Gastrocnemius medialis (tissue), 4 donors: ENCODE measurements at regions not wholly inside any gene's neighbourhood (a gene's known extent, or its start where the extent isn't known, plus 50 kb on each side); places are given as distances from the start of the nearest gene placed in this dataset.
A peak's percentile ranks its signal among the peaks of the same experiment; 100 is the strongest.
"Not testable (repeated sequence)": the region's sequence is repeated elsewhere in the genome, so short reads cannot be mapped to it uniquely, and the experiment has no call there.

Experiments
- ATAC-seq, 2 donors: fragments of 150-250 bp; one replicate each; pipeline ENCODE4 v1.9.1; 2016
- DNase-seq, 2 donors: peaks; one replicate each; pipeline ENCODE4 v3.0.0-alpha.2; 2019
- H3K27ac ChIP-seq, 4 donors: fragments of 200-600 bp; sonication (generic); 1 replicate in 1 of 4; 2 replicates in 3 of 4; pipeline ENCODE4 v1.5.1; 2016 to 2018; ENCODE audit warnings: mild to moderate bottlenecking in 2 of 4, moderate library complexity in 1 of 4
- H3K27me3 ChIP-seq, 3 donors: fragments of 200-600 bp; sonication (generic) in 2 of 3; 1 replicate in 1 of 3; 2 replicates in 2 of 3; pipeline versions ENCODE4 v1.5.1 to v1.6.0; 2016 to 2019; ENCODE audit warnings: mild to moderate bottlenecking in 1 of 3, moderate library complexity in 1 of 3
- H3K36me3 ChIP-seq, 2 donors: fragments of 200-600 bp; sonication (generic) in 1 of 2; one replicate each; pipeline ENCODE4 v1.5.1; 2017 to 2018
- H3K4me1 ChIP-seq, 2 donors: fragments of 200-600 bp; sonication (generic) in 1 of 2; one replicate each; pipeline ENCODE4 v1.5.1; 2016 to 2017; ENCODE audit warnings: mild to moderate bottlenecking in 2 of 2
- H3K4me3 ChIP-seq, 4 donors: fragments of 200-600 bp; sonication (generic) in 3 of 4; 1 replicate in 1 of 4; 2 replicates in 3 of 4; pipeline ENCODE4 v1.5.1; 2016 to 2019; ENCODE audit warnings: mild to moderate bottlenecking in 2 of 4
- H3K9me3 ChIP-seq, 3 donors: fragments of 200-600 bp; sonication (generic) in 2 of 3; 1 replicate in 1 of 3; 2 replicates in 2 of 3; pipeline ENCODE4 v1.5.1; 2016 to 2019
- POLR2A ChIP-seq, 2 donors: fragments of 450-650 bp; IDR thresholded peaks; one replicate each; pipeline ENCODE4 v1.6.1; 2017; ENCODE audit warnings: antibody characterized with exemption in 2 of 2, mild to moderate bottlenecking in 2 of 2, moderate library complexity in 2 of 2
- in situ Hi-C, 4 donors: fragments of 200-750 bp; cut with MboI; loops; one replicate each; pipeline versions ENCODE4 v1.15.0 to v1.8.0; 2017; ENCODE audit warnings: low sequenced_read_pairs in 4 of 4
- intact Hi-C: fragments of 100-400 bp; cut with DNase I; formaldehyde crosslinking; loops from one replicate; pipeline ENCODE4 v1.15.1; 2023; ENCODE audit warnings: low total_unique reads
- TF ChIP-seq, protein P1 (sequence below), 5 experiments: fragments of 450-650 bp in 3 of 5; fragments of 200-600 bp in 2 of 5; sonication (generic) in 2 of 5; IDR thresholded peaks in 4 of 5; conservative IDR thresholded peaks in 1 of 5; 1 replicate in 4 of 5; 2 replicates in 1 of 5; pipeline ENCODE4 v1.5.1; 2016 to 2019; ENCODE audit warnings: antibody characterized with exemption in 5 of 5, mild to moderate bottlenecking in 3 of 5, moderate library complexity in 3 of 5

DNA sequence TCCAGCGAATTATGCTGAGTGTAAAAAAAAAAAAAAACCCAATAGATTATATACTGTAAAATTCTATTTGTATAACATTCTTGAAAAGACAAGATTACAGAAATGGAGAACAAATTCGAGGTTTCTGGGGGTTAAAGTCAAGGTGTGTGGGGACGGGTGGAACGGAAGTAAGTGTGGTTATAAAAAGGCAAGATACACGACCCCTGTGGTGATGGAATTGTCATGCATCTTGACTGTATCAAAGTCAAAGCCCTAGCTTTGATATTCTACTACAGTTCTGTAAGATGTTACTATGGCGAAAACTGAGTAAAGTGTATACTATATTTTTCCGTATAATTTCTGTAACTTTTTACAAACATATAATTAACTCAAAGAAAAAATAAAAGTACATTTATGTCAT, 718.2 kb upstream of the PCDH15 start:
- no peak for ATAC-seq
- in situ Hi-C loops, result no loop called here
- intact Hi-C loops, result no loop called here

DNA sequence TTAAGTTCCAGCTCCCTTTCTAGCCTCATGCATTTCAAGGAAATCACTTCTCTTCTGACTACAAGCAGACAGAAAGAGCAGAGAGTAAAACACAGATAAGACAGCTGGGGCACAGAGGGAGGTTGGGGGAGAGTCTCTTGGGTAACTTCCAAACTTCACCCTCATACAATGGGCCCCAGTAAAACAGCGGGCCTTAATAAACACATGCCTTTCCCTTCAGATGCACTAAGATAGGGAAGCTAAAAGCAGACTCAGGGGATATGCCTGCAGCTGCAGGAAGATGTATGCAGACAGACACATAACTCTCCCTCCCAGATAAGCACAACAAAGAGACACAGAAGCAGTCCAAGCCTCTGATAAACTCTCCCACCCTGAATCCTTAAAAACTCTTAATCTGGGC, 717.4 kb upstream of the PCDH15 start:
- ATAC-seq, in situ Hi-C loops, H3K4me3 ChIP-seq, H3K27ac ChIP-seq, H3K27me3 ChIP-seq, DNase-seq, intact Hi-C loops, H3K4me1 ChIP-seq, H3K36me3 ChIP-seq, H3K9me3 ChIP-seq: not testable (repeated sequence)

More for the DNA sequence above, 718.2 kb upstream of the PCDH15 start:
- no peaks in the 10 kb centered on the region for H3K9me3 ChIP-seq
- no peak overlapping the region for H3K27ac ChIP-seq
- TF ChIP-seq, protein P1, sequence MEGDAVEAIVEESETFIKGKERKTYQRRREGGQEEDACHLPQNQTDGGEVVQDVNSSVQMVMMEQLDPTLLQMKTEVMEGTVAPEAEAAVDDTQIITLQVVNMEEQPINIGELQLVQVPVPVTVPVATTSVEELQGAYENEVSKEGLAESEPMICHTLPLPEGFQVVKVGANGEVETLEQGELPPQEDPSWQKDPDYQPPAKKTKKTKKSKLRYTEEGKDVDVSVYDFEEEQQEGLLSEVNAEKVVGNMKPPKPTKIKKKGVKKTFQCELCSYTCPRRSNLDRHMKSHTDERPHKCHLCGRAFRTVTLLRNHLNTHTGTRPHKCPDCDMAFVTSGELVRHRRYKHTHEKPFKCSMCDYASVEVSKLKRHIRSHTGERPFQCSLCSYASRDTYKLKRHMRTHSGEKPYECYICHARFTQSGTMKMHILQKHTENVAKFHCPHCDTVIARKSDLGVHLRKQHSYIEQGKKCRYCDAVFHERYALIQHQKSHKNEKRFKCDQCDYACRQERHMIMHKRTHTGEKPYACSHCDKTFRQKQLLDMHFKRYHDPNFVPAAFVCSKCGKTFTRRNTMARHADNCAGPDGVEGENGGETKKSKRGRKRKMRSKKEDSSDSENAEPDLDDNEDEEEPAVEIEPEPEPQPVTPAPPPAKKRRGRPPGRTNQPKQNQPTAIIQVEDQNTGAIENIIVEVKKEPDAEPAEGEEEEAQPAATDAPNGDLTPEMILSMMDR (IDR thresholded peaks at IDR 0.05 in 4 of 5, conservative IDR thresholded peaks at IDR 0.05 in 1 of 5), result no peak
- TF ChIP-seq POLR2A (IDR thresholded peaks at IDR 0.05), result no peak
- no peak overlapping the region for H3K4me3 ChIP-seq
- H3K4me1 ChIP-seq, result no peaks in the 10 kb centered on the region
- DNase-seq, result no peak
- H3K36me3 ChIP-seq, result no peaks in the 10 kb centered on the region
- H3K27me3 ChIP-seq, result no peaks in the 10 kb centered on the region

- Histone ChIP-seq H3K4me3 (no peak overlapping the region), H3K9me3 (no peaks in the 10 kb centered on the region), H3K27ac (no peak overlapping the region), H3K36me3 (no peaks in the 10 kb centered on the region), H3K27me3 (no peaks in the 10 kb centered on the region), H3K4me1 (no peaks in the 10 kb centered on the region)
- ATAC-seq (no peak), DNase-seq (no peak)
- intact Hi-C loops, result no loop called here
- in situ Hi-C loops, result no loop called here
- TF ChIP-seq, protein P1 (IDR thresholded peaks at IDR 0.05 in 4 of 5, conservative IDR thresholded peaks at IDR 0.05 in 1 of 5), result no peak
- no peak for TF ChIP-seq POLR2A (IDR thresholded peaks at IDR 0.05)
These were observed 708.1 kb upstream of the PCDH15 start for GRCh38 chr10:55509168-55509567.

GRCh38 chr10:55500931-55501559, 700.0 kb upstream of the PCDH15 start:
- DNase-seq (no peak), ATAC-seq (no peak)
- Histone ChIP-seq H3K9me3 (no peaks in the 10 kb centered on the region), H3K27ac (no peak overlapping the region), H3K4me3 (no peak overlapping the region), H3K27me3 (no peaks in the 10 kb centered on the region), H3K4me1 (no peaks in the 10 kb centered on the region), H3K36me3 (no peaks in the 10 kb centered on the region)
- intact Hi-C loops (no loop called here), in situ Hi-C loops (no loop called here)
- TF ChIP-seq, protein P1 (IDR thresholded peaks at IDR 0.05 in 4 of 5, conservative IDR thresholded peaks at IDR 0.05 in 1 of 5), result peak in 3 of 5 experiments; percentile 23 to 41 (median 40)
- TF ChIP-seq POLR2A (IDR thresholded peaks at IDR 0.05), result no peak

DNA sequence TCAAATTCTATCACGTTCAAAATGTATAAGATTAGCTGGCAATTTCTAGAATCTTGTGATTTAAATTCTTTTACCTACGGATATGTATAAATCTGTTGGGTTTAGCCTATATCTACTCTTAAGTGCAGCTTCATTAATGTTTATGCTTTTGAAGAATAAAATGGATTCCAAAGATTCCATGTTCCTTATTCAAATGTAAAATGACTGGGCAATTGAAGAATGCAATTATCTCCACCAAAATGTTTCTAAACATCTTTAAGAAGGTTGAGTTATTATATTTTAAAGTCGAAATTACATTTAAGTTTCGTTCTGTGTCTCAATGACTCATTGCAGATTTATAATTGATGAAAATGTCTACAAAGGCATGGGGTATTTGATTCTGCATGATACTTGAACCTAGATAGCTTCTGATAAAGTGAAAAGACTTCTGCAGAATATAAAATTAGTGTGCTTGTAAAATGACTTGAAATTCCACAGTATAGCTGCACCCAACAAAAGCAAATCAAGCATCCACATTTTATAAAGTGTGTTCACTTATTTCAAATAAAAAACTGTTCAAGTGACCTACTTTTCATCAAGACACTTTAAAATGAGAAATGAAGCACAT, 697.0 kb upstream of the PCDH15 start:
- in situ Hi-C loops, result no loop called here
- intact Hi-C loops, result no loop called here
- Histone ChIP-seq H3K36me3 (no peaks in the 10 kb centered on the region), H3K27ac (no peak overlapping the region), H3K27me3 (no peaks in the 10 kb centered on the region), H3K4me1 (no peaks in the 10 kb centered on the region), H3K9me3 (no peaks in the 10 kb centered on the region), H3K4me3 (no peak overlapping the region)
- TF ChIP-seq, protein P1 (IDR thresholded peaks at IDR 0.05 in 4 of 5, conservative IDR thresholded peaks at IDR 0.05 in 1 of 5), result no peak
- TF ChIP-seq POLR2A (IDR thresholded peaks at IDR 0.05), result no peak
- ATAC-seq, result no peak
- DNase-seq, result no peak
